Heart left ventricle (tissue), 13 donors: ENCODE measurements at regions not wholly inside any gene's neighbourhood (a gene's known extent, or its start where the extent isn't known, plus 50 kb on each side); places are given as distances from the start of the nearest gene placed in this dataset.
"Not testable (repeated sequence)": the region's sequence is repeated elsewhere in the genome, so short reads cannot be mapped to it uniquely, and the experiment has no call there.

Experiments
- POLR2A ChIP-seq, 2 donors: fragments of 450-650 bp; IDR thresholded peaks; one replicate each; pipeline ENCODE4 v1.6.1; 2017; ENCODE audit warnings: antibody characterized with exemption in 2 of 2, mild to moderate bottlenecking in 2 of 2, moderate library complexity in 2 of 2
- TF ChIP-seq, protein P1 (sequence below), 12 donors: fragments of 200-600 bp; sonication (generic) in 4 of 12; IDR thresholded peaks; one replicate each; pipeline versions ENCODE4 v1.5.0 to v1.8.0; 2018 to 2022; ENCODE audit warnings: antibody characterized with exemption in 12 of 12, mild to moderate bottlenecking in 5 of 12
- donor health status: ischemic (EF 13 %, LVEDD 7.1; RV severe dilation, severe dysfunction).
- donor health status: DM: no; HTN: yes; CAD: no.
- donor health status: DM: no; HTN: no; CAD: no.
- donor health status: ischemic (EF 25% LVEDD 6.9; RV normal size, moderate dysfunction).
- donor health status: ischemic (EF 25% LVEDD 5.7; RV mildly dilated, moderate dysfunction).
- donor health status: ischemic (EF 35%, LVEDD 5.7; RV mildly dilated, moderate dysfunction).
- donor health status: nonischemic (EF 11% LVEDD 7.7; RV severe dilation, severe dysfunction).
- donor health status: DM: yes; HTN: yes; CAD: no.
- donor health status: PGD.
- donor health status: ischemic (EF 29% LVEDD 5.4; RV normal size, mild dysfunction).
- donor health status: nonischemic (EF 23%, LVEDD 6.1; RV moderate dilation, normal function).

- TF ChIP-seq, protein P1, sequence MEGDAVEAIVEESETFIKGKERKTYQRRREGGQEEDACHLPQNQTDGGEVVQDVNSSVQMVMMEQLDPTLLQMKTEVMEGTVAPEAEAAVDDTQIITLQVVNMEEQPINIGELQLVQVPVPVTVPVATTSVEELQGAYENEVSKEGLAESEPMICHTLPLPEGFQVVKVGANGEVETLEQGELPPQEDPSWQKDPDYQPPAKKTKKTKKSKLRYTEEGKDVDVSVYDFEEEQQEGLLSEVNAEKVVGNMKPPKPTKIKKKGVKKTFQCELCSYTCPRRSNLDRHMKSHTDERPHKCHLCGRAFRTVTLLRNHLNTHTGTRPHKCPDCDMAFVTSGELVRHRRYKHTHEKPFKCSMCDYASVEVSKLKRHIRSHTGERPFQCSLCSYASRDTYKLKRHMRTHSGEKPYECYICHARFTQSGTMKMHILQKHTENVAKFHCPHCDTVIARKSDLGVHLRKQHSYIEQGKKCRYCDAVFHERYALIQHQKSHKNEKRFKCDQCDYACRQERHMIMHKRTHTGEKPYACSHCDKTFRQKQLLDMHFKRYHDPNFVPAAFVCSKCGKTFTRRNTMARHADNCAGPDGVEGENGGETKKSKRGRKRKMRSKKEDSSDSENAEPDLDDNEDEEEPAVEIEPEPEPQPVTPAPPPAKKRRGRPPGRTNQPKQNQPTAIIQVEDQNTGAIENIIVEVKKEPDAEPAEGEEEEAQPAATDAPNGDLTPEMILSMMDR (IDR thresholded peaks at IDR 0.05), result not testable (repeated sequence)
- TF ChIP-seq POLR2A (IDR thresholded peaks at IDR 0.05), result not testable (repeated sequence)
These were observed 452.8 kb upstream of the MGAT4C start for GRCh38 chr12:86709017-86709416.
